Heart left ventricle (tissue), 16 donors: ENCODE measurements at regions not wholly inside any gene's neighbourhood (a gene's known extent, or its start where the extent isn't known, plus 50 kb on each side); places are given as distances from the start of the nearest gene placed in this dataset.

Experiments
- ATAC-seq, 4 donors: fragments of 200-7000 bp; cut with Tn5 transposase; one replicate each; pipeline ENCODE4 v1.9.1; 2020 to 2022; ENCODE audit warnings: moderate library complexity in 4 of 4, mild to moderate bottlenecking in 3 of 4, moderate number of reproducible peaks in 1 of 4
- DNase-seq, 5 donors: peaks; one replicate each; pipeline ENCODE4 v3.0.0-alpha.2; 2020
- H3K27ac ChIP-seq, 12 donors: fragments of 200-600 bp; sonication (generic) in 4 of 12; one replicate each; pipeline versions ENCODE4 v1.5.0 to v1.8.0; 2016 to 2022; ENCODE audit warnings: mild to moderate bottlenecking in 2 of 12
- H3K27me3 ChIP-seq, 9 donors: fragments of 200-600 bp; sonication (generic) in 2 of 9; one replicate each; pipeline versions ENCODE4 v1.5.1 to v1.8.0; 2016 to 2022; ENCODE audit warnings: mild to moderate bottlenecking in 3 of 9
- H3K36me3 ChIP-seq, 9 donors: fragments of 200-600 bp; sonication (generic) in 2 of 9; one replicate each; pipeline versions ENCODE4 v1.5.0 to v1.8.0; 2018 to 2022; ENCODE audit warnings: mild to moderate bottlenecking in 2 of 9
- H3K4me1 ChIP-seq, 12 donors: fragments of 200-600 bp; sonication (generic) in 4 of 12; one replicate each; pipeline versions ENCODE4 v1.5.0 to v1.8.0; 2016 to 2022; ENCODE audit warnings: mild to moderate bottlenecking in 3 of 12
- H3K4me3 ChIP-seq, 12 donors: fragments of 200-600 bp; sonication (generic) in 4 of 12; one replicate each; pipeline versions ENCODE4 v1.5.0 to v1.8.0; 2017 to 2022; ENCODE audit warnings: mild to moderate bottlenecking in 9 of 12, moderate library complexity in 4 of 12
- H3K9me3 ChIP-seq, 12 donors: fragments of 200-600 bp; sonication (generic) in 4 of 12; one replicate each; pipeline versions ENCODE4 v1.5.0 to v1.8.0; 2016 to 2022; ENCODE audit warnings: mild to moderate bottlenecking in 1 of 12
- CTCF ChIP-seq, 12 donors: fragments of 200-600 bp; sonication (generic) in 4 of 12; IDR thresholded peaks; one replicate each; pipeline versions ENCODE4 v1.5.0 to v1.8.0; 2018 to 2022; ENCODE audit warnings: antibody characterized with exemption in 12 of 12, mild to moderate bottlenecking in 5 of 12
- POLR2A ChIP-seq, 2 donors: fragments of 450-650 bp; IDR thresholded peaks; one replicate each; pipeline ENCODE4 v1.6.1; 2017; ENCODE audit warnings: antibody characterized with exemption in 2 of 2, mild to moderate bottlenecking in 2 of 2, moderate library complexity in 2 of 2
- WGBS, 4 donors: extraction: QIAGEN DNeasy Blood & Tissue Kit in 2 of 4; methylation state at CpG; one replicate each; pipeline versions ENCODE4 v1.1.5 to v1.1.7; 2013 to 2018; 5-methylcytosine and 5-hydroxymethylcytosine counted together
- intact Hi-C, 10 donors: fragments of 100-400 bp; cut with DNase I; formaldehyde crosslinking; loops; one replicate each; pipeline versions ENCODE4 v1.11.1 to v1.14.2; 2022
- donor health status: ischemic (EF 13 %, LVEDD 7.1; RV severe dilation, severe dysfunction).
- donor health status: healthy with polysubstance abuse.
- donor health status: DM: no; HTN: yes; CAD: no.
- donor health status: DM: no; HTN: no; CAD: no.
- donor health status: ischemic (EF 25% LVEDD 6.9; RV normal size, moderate dysfunction).
- donor health status: ischemic (EF 25% LVEDD 5.7; RV mildly dilated, moderate dysfunction).
- donor health status: healthy.
- donor health status: DM: yes; HTN: yes; CAD: no.
- donor health status: ischemic (EF 35%, LVEDD 5.7; RV mildly dilated, moderate dysfunction).
- donor health status: nonischemic (EF 11% LVEDD 7.7; RV severe dilation, severe dysfunction).
- donor health status: DM: yes; HTN: yes; CAD: no.
- donor health status: PGD.
- donor health status: ischemic (EF 29% LVEDD 5.4; RV normal size, mild dysfunction).
- donor health status: nonischemic (EF 23%, LVEDD 6.1; RV moderate dilation, normal function).

GRCh38 chr2:106579750-106580197, 92.6 kb downstream of the CD8B2 start:
- DNase-seq (no peak), ATAC-seq (peak in 3 of 4 donors; percentile 43 to 60 (median 44))
- Histone ChIP-seq H3K4me1 (peaks cover 0 to 31% (median 8%) of the 10 kb centered on the region in 12 donors), H3K27ac (peak overlapping the region in 5 of 12 donors; percentile 30 to 72 (median 61)), H3K36me3 (no peaks in the 10 kb centered on the region), H3K4me3 (no peak overlapping the region), H3K9me3 (no peaks in the 10 kb centered on the region), H3K27me3 (peaks cover 2 to 27% (median 13%) of the 10 kb centered on the region in 9 donors)
- intact Hi-C loops: loop anchor here in 6 of 10 donors (5.0 to 10.0 kb wide), 3 partner anchors 335 to 475 kb away; no protein-coding TSS in a partner anchor
- 25 to 31% (median 28%) methylated on average over 7 to 9 of the region's 9 CpGs for WGBS, 4 donors
- TF ChIP-seq CTCF (IDR thresholded peaks at IDR 0.05): no peak
- no peak for TF ChIP-seq POLR2A (IDR thresholded peaks at IDR 0.05)

GRCh38 chr2:106580241-106580640, 93.1 kb downstream of the CD8B2 start:
- Histone ChIP-seq H3K27me3 (peaks cover 2 to 27% (median 13%) of the 10 kb centered on the region in 9 donors), H3K36me3 (no peaks in the 10 kb centered on the region), H3K4me1 (peaks cover 0 to 31% (median 8%) of the 10 kb centered on the region in 12 donors), H3K4me3 (no peak overlapping the region), H3K27ac (peak overlapping the region in 2 of 12 donors; percentile 71 to 72), H3K9me3 (no peaks in the 10 kb centered on the region)
- DNase-seq: no peak
- intact Hi-C loops: loop anchor here in 6 of 10 donors (5.0 to 10.0 kb wide), 3 partner anchors 335 to 475 kb away; no protein-coding TSS in a partner anchor
- 82 to 85% (median 84%) methylated on average over 4 to 5 of the region's 5 CpGs for WGBS, 4 donors
- TF ChIP-seq POLR2A (IDR thresholded peaks at IDR 0.05): no peak
- no peak for TF ChIP-seq CTCF (IDR thresholded peaks at IDR 0.05)
- no peak for ATAC-seq

- H3K4me1 ChIP-seq: peaks cover 0 to 20% (median 6%) of the 10 kb centered on the region in 12 donors
- 79 to 83% (median 83%) methylated on average over 7 of the region's 7 CpGs for WGBS, 4 donors
- TF ChIP-seq CTCF (IDR thresholded peaks at IDR 0.05) (no peak), POLR2A (IDR thresholded peaks at IDR 0.05) (no peak)
- ATAC-seq: no peak
- no peak overlapping the region for H3K4me3 ChIP-seq
- H3K27ac ChIP-seq: no peak overlapping the region
- intact Hi-C loops: loop anchor here in 6 of 10 donors (5.0 to 10.0 kb wide), 3 partner anchors 337 to 477 kb away; no protein-coding TSS in a partner anchor
- H3K9me3 ChIP-seq: no peaks in the 10 kb centered on the region
- DNase-seq: no peak
- no peaks in the 10 kb centered on the region for H3K36me3 ChIP-seq
- peaks cover 2 to 27% (median 13%) of the 10 kb centered on the region in 9 donors for H3K27me3 ChIP-seq
Observed at GRCh38 chr2:106581328-106581727, 94.2 kb downstream of the CD8B2 start.

- Histone ChIP-seq H3K27ac (no peak overlapping the region), H3K9me3 (no peaks in the 10 kb centered on the region), H3K36me3 (no peaks in the 10 kb centered on the region), H3K4me3 (peak overlapping the region in 11 of 12 donors; percentile 11 to 49 (median 37)), H3K4me1 (peaks cover 0 to 18% (median 6%) of the 10 kb centered on the region in 12 donors), H3K27me3 (peaks cover 2 to 27% (median 13%) of the 10 kb centered on the region in 9 donors)
- ATAC-seq: no peak
- WGBS, 4 donors: 43 to 49% (median 46%) methylated on average over 3 of the region's 3 CpGs
- intact Hi-C loops: loop anchor here in 8 of 10 donors (1.0 to 10.0 kb wide), 6 partner anchors 18 to 477 kb away; no protein-coding TSS in a partner anchor
- DNase-seq: no peak
- TF ChIP-seq POLR2A (IDR thresholded peaks at IDR 0.05) (no peak), CTCF (IDR thresholded peaks at IDR 0.05) (no peak)
Observed at GRCh38 chr2:106581755-106582147, 94.6 kb downstream of the CD8B2 start.
